ENCODE measurements at regions not wholly inside any gene's neighbourhood (a gene's known extent, or its start where the extent isn't known, plus 50 kb on each side); places are given as distances from the start of the nearest gene placed in this dataset.

DNA sequence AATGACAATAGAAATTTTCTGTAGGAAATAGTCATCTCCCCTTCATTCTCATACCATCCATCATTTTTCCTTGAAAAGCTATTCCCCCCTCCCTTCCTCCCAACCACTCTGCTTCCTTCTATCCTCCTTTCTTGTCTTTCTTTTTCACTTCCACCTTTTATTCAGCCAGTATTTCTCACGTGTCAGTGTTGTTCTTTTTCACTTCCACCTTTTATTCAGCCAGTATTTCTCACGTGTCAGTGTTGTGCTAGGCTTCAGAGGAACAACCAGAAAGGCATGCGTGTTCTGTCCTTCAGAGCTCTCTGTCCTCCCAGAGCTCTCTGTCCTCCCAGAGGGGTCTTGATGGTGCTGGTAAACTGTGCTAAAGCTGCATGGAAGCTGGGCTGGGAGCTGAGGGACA is 419.6 kb downstream of the GADD45G start:
- H3K9me3 ChIP-seq (replicated peaks in 1 of 3) = no peaks in the 10 kb centered on the region
- no peaks in the 10 kb centered on the region for H3K36me3 ChIP-seq (replicated peaks in 1 of 2)
- TF ChIP-seq, protein P1, sequence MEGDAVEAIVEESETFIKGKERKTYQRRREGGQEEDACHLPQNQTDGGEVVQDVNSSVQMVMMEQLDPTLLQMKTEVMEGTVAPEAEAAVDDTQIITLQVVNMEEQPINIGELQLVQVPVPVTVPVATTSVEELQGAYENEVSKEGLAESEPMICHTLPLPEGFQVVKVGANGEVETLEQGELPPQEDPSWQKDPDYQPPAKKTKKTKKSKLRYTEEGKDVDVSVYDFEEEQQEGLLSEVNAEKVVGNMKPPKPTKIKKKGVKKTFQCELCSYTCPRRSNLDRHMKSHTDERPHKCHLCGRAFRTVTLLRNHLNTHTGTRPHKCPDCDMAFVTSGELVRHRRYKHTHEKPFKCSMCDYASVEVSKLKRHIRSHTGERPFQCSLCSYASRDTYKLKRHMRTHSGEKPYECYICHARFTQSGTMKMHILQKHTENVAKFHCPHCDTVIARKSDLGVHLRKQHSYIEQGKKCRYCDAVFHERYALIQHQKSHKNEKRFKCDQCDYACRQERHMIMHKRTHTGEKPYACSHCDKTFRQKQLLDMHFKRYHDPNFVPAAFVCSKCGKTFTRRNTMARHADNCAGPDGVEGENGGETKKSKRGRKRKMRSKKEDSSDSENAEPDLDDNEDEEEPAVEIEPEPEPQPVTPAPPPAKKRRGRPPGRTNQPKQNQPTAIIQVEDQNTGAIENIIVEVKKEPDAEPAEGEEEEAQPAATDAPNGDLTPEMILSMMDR (IDR thresholded peaks at IDR 0.05) = no peak
- TF ChIP-seq POLR2A (IDR thresholded peaks at IDR 0.05) = no peak
- H3K27ac ChIP-seq = no peak overlapping the region
- DNase-seq = no peak
- H3K4me1 ChIP-seq (replicated peaks in 1 of 2) = peaks cover 6 to 12% of the 10 kb centered on the region in 2 donors
- intact Hi-C loops (cut with DNase I) = no loop called here
- no peak overlapping the region for H3K4me3 ChIP-seq
- no peaks in the 10 kb centered on the region for H3K27me3 ChIP-seq
- 68 to 76% (median 73%) methylated on average over 3 of the region's 3 CpGs for WGBS, 4 donors

DNA sequence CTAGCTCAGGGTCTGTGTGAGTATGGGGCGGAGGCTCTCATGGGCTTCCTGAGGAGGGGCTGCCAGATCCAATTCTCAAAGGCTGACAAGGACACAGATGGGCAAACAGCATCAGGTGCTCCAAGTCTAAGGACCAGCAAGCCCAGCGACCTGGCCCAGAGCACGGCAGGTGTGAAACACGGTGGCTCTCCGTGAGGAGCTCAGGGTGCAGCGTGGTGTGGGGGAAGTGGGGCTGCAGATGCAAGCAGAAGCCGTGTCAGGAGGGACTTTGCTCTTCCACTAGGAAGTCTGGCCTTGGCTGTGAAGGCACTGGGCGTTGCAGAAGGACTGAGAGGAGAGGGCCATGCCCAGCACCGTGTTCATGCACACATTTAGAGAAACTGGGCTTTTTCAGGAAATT is 420.0 kb downstream of the GADD45G start:
- Histone ChIP-seq H3K9me3 (replicated peaks in 1 of 3) (no peaks in the 10 kb centered on the region), H3K36me3 (replicated peaks in 1 of 2) (no peaks in the 10 kb centered on the region), H3K4me1 (replicated peaks in 1 of 2) (peaks cover 6 to 12% of the 10 kb centered on the region in 2 donors), H3K27ac (no peak overlapping the region), H3K4me3 (no peak overlapping the region), H3K27me3 (no peaks in the 10 kb centered on the region)
- WGBS, 4 donors = 72 to 93% (median 89%) methylated on average over 6 to 9 of the region's 9 CpGs
- no peak for DNase-seq
- intact Hi-C loops (cut with DNase I) = no loop called here
- TF ChIP-seq, protein P1 (IDR thresholded peaks at IDR 0.05) = no peak
- TF ChIP-seq POLR2A (IDR thresholded peaks at IDR 0.05) = no peak

DNA sequence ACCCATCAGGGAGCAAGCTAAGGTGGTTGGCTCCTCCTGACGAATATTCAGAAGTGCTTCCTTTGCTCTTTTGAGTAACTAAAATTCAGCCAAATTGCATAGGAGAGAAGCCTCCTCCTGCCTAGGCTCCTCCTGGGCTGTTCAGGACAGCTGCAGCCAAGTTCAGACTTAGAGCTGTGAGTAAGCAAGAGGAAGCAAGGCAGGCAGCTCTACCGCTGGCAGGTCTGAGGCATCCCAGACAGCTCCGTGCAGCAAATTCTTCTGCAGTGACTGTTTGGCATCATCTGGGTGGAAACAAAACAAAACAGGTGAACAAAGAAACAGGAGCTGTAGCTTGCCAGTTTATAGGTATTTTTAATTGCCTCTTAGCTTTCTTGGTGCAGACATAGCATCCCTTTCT is 421.0 kb downstream of the GADD45G start:
- DNase-seq = peak in 5 of 7 donors; percentile 33 to 57 (median 47)
- H3K4me3 ChIP-seq = no peak overlapping the region
- H3K4me1 ChIP-seq (replicated peaks in 1 of 2) = peaks cover 1 to 2% of the 10 kb centered on the region in 2 donors
- 34 to 47% (median 44%) methylated on average over 3 of the region's 3 CpGs for WGBS, 4 donors
- intact Hi-C loops (cut with DNase I) = no loop called here
- no peaks in the 10 kb centered on the region for H3K36me3 ChIP-seq (replicated peaks in 1 of 2)
- TF ChIP-seq, protein P1 (IDR thresholded peaks at IDR 0.05) = no peak
- no peaks in the 10 kb centered on the region for H3K27me3 ChIP-seq
- H3K27ac ChIP-seq = no peak overlapping the region
- no peaks in the 10 kb centered on the region for H3K9me3 ChIP-seq (replicated peaks in 1 of 3)

DNA sequence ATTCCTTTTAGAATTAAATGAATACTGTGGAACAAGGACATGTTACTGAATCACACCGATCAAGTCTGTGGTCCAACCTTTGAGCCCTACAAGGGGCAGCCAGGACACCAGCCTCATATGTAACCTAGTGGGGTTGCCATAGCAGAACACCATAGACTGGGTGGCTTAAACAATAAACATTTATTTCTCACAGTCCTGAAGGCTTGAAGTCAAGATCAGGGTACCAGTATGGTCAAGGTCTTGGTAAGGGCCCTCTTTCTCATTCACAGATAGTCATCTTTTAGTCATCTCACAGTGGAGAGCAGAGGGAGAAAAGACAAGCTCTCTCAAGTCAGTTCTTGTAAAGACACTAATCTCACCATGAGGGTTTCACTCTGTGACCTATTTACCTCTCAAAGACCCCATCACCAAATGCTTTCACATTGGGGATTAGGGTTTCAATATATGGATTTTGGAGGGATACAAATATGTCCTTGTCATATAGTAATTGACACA is 422.5 kb downstream of the GADD45G start:
- Histone ChIP-seq H3K9me3 (replicated peaks in 1 of 3) (no peaks in the 10 kb centered on the region), H3K27ac (no peak overlapping the region), H3K36me3 (replicated peaks in 1 of 2) (no peaks in the 10 kb centered on the region), H3K27me3 (no peaks in the 10 kb centered on the region), H3K4me3 (no peak overlapping the region), H3K4me1 (replicated peaks in 1 of 2) (no peaks in the 10 kb centered on the region)
- WGBS, 4 donors = 92 to 100% (median 96%) methylated on average over 1 of the region's 1 CpG
- intact Hi-C loops (cut with DNase I) = no loop called here
- no peak for DNase-seq
- no peak for TF ChIP-seq POLR2A (IDR thresholded peaks at IDR 0.05)
- TF ChIP-seq, protein P1 (IDR thresholded peaks at IDR 0.05) = no peak
